Gastrocnemius medialis (tissue), 4 donors: ENCODE measurements at regions not wholly inside any gene's neighbourhood (a gene's known extent, or its start where the extent isn't known, plus 50 kb on each side); places are given as distances from the start of the nearest gene placed in this dataset.

Source experiments
- POLR2A ChIP-seq, 2 donors: fragments of 450-650 bp; IDR thresholded peaks; one replicate each; pipeline ENCODE4 v1.6.1; 2017; ENCODE audit warnings: antibody characterized with exemption in 2 of 2, mild to moderate bottlenecking in 2 of 2, moderate library complexity in 2 of 2
- TF ChIP-seq, protein P1 (sequence below), 5 experiments: fragments of 450-650 bp in 3 of 5; fragments of 200-600 bp in 2 of 5; sonication (generic) in 2 of 5; IDR thresholded peaks in 4 of 5; conservative IDR thresholded peaks in 1 of 5; 1 replicate in 4 of 5; 2 replicates in 1 of 5; pipeline ENCODE4 v1.5.1; 2016 to 2019; ENCODE audit warnings: antibody characterized with exemption in 5 of 5, mild to moderate bottlenecking in 3 of 5, moderate library complexity in 3 of 5

DNA sequence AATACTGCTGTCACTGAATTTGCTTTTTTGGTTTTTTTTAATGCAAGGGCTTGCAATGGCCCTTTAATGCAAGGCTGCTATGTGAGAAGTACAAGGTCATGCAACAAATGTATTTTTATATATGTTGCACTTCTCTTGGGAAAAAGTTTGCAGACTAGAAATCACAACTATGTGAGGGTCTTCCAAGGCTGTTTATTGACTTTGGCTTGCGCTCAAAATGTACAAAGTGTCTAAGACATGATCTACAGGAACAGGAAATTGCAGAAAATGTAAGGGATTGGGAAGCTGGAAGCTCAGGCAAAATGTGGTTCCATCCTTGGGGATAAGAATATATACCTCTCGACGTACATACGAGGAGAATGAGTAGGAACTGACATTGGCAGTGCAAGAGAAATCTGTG lies 92.2 kb upstream of the F13A1 start:
- TF ChIP-seq, protein P1, sequence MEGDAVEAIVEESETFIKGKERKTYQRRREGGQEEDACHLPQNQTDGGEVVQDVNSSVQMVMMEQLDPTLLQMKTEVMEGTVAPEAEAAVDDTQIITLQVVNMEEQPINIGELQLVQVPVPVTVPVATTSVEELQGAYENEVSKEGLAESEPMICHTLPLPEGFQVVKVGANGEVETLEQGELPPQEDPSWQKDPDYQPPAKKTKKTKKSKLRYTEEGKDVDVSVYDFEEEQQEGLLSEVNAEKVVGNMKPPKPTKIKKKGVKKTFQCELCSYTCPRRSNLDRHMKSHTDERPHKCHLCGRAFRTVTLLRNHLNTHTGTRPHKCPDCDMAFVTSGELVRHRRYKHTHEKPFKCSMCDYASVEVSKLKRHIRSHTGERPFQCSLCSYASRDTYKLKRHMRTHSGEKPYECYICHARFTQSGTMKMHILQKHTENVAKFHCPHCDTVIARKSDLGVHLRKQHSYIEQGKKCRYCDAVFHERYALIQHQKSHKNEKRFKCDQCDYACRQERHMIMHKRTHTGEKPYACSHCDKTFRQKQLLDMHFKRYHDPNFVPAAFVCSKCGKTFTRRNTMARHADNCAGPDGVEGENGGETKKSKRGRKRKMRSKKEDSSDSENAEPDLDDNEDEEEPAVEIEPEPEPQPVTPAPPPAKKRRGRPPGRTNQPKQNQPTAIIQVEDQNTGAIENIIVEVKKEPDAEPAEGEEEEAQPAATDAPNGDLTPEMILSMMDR (IDR thresholded peaks at IDR 0.05 in 4 of 5, conservative IDR thresholded peaks at IDR 0.05 in 1 of 5): no peak
- TF ChIP-seq POLR2A (IDR thresholded peaks at IDR 0.05): no peak
